GM04504 (cell line): ENCODE measurements at regions not wholly inside any gene's neighbourhood (a gene's known extent, or its start where the extent isn't known, plus 50 kb on each side); places are given as distances from the start of the nearest gene placed in this dataset.
A peak's percentile ranks its signal among the peaks of the same experiment; 100 is the strongest.
"Not testable (repeated sequence)": the region's sequence is repeated elsewhere in the genome, so short reads cannot be mapped to it uniquely, and the experiment has no call there.

Experiments used
- DNase-seq: peaks from one replicate; pipeline ENCODE4 v3.0.0-alpha.2; 2012; ENCODE audit warnings: low read depth

DNA sequence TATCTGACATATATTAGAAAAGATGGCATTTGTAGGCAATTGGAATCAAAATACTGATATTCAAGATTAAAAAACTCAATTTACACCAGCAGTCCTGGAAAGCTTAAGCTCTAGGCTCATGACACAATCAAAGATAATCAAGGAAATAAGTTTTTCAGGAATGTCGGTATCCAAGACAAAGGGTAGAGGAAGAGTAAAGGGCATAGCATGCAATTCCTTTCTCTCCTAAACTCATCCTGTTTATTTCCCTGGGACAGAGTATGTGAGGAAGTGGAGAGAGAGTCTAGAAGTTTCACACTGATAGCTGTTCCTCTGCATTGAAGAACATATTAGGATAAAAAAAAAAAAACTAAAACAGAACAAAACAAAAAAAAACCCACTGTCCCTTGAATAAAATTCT is 2452.1 kb downstream of the PCDH9 start:
- DNase-seq, result no peak

DNA sequence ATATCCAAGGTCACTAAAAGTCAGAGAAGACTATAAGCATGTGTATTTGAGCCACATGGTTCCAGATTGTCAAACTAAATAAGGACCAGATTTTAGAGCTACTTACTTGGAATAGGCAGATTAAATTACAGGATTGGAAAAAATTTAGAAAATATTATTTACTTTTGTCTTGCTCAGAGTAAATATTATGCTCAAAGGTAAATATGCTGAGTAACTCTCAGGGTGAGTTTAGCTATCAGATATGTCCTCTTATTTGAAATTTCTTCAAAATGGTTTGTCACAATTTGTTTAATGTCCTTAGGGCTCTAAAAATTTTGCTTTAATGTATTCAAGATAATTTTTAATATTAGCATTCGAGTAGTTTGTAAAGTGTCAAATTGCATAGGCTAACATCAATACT is 2455.2 kb downstream of the PCDH9 start:
- no peak for DNase-seq

DNA sequence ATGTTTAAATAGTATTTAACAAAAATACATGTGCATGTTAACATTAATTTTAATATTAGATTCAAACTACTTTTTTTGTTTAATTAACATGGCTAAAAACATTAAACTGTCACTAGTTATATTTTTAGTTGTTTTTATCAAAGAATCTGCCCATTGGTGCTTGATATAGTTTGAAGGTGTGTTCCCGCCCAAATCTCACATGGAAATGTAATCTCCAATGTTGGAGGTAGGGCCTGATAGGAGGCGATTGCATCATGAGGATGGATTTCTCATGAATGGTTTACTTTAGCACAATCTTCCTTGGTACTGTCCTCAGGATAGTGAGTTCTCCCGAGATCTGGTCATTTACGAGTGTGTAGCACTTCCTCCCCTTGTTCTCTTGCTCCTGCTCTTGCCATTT is 2459.4 kb downstream of the PCDH9 start:
- no peak for DNase-seq

DNA sequence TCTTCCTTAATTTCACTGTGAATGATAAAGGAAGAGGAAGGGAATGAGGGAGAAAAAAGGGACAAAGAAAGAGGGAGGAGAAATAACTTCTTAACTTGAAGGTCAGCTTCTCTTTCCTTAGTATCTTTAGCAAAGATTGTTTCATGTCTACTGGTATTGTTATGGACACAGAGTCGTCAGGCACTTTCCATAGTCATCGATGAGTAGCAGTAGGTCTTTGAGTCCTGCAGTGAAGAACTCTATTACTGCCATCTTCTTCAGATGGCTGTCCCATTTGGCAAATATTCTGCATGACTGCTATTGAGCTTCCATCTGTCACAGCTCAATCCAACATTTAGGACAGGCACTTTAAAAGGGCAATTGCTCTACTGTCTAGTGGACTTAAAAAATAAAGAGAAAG is 2463.1 kb downstream of the PCDH9 start:
- DNase-seq, result no peak

DNA sequence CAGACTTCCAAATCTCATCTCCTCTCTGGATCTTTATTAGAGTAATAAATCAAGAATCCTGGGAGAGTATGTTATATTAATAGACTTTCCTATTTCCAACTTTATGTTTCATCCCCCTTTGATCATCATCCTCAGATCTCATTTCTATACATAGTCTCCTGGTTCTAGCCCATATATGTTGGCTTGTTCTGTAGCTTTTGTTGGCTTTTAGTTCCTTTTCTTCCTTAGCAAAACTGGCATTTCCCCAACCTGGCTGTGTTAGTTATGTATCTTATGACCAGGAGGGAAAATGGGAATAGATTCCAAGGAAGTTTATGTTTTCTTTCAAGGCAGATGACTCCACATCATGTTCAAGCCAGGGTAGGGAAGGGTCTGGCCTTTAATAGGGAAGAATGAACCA is 2464.5 kb downstream of the PCDH9 start:
- DNase-seq, result no peak

DNA sequence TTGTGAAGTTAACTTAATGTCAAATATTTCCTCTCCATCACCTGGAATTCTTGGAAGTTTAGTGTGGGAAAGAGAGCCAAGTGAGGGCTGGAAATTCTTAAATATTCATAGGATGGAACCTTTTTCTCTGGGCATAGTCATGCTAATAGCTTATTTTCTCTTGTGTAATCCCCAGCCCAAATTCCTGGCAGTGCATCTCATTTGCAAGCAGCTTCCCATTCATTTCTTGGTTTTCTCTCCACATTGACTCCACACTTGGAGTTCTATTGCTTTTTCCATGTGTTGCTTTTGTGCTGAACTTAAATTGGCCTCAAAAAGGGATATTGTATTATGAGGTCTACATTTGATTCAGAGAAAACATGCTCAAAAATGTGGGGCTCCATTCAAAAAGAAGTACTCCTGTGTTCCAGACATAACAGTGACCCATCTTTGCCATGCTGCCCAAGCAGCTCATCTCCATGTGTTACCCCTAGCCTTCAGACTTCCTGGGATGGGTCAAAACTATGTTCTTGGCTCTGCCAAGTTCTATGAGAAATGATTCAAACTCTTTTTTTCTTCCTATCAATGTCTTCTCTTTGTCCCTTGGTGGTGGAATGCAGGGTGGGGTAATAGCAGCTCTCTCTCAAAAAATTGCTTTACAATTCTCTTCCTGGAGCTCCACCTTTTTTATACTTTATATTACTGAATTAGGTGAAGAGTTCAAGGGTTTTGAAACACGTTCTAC is 2471.5 kb downstream of the PCDH9 start:
- DNase-seq, result peak; percentile 46

DNA sequence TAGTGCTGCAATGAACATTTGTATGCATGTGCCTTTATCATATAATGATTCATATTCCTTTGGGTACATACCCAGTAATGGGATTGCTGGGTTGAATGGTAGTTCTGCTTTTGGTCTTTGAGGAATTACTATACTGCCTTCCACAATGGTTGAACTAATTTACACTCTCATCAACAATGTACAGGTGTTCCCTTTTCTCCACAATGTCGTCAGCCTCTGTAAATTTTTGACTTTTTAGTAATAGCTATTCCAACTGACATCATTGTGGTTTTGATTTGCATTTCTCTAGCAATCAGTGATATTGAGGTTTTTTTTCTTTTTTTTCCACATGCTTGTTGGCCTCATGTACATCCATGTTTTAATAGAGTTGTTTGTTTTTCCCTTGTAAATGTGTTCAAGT is 2473.5 kb downstream of the PCDH9 start:
- no peak for DNase-seq

DNA sequence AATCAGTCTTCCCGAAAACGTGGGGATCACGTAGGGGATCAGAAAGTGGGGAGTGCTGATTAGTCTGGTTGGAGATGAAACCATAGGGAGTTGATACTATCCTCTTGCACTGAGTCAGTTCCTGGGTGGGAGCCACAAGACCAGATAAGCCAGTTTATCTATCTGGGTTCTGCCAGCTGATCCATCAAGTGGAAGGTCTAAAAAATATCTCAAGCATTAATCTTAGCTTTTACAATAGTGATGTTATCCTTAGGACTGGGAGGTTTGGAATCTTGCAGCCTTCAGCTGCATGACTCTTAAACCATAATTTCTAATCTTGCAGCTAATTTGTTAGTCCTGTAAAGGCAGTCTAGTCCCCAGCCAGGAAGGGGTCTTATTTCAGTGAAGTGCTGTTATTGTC is 2474.2 kb downstream of the PCDH9 start:
- DNase-seq, result no peak

DNA sequence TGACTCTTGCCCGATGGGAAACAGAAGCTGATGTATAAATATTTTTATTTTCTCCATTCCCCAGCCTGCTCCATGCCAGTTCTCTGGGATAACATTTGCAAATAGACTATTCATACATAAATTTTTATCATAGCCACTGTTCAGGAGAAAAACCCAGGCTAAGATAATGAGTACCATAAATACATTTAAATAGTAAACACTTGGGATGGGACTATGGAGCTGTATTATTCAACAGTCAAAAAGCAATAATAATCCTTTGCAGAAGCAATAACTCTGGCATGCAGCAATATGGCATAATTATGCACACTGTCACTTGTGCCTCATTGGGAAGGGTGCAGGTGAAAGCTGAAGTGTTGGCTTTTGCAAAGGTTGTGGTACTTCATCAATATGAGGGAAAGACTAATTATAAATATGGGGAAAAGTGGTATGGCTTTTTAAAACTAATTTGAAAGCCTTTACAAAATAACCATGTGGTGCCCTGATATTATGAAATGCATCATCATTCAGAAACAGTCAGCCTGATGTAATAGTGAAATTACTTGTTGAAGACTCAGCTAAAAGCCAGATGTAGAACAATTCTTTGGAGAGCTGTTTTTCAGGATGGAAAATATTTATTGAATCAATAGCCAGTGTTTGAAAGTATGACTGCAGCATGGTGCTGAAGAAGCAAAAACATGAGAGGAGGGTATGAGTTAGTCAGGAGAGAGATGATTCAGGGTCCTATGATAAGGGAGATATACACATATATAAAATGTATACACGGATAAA is 2476.7 kb downstream of the PCDH9 start:
- DNase-seq, result peak; percentile 29

DNA sequence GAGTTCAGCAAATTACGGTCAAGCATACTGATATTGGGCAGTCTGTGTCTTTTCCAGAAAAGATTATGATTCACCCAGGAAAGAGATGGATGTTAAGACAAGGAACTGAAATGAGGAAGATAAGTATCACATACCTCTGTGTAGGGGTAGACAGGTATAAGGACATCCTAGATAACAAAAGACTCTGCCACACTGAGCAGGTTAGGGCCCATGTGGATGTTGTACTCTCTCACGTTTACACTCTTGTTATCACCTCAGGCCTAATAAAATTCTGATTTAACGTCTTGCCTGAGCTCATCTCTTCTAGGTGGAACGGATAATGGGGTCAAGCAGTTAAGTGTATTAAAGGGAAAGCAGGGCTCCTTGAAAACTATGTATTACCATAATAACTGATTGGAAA is 2480.8 kb downstream of the PCDH9 start:
- DNase-seq, result no peak

DNA sequence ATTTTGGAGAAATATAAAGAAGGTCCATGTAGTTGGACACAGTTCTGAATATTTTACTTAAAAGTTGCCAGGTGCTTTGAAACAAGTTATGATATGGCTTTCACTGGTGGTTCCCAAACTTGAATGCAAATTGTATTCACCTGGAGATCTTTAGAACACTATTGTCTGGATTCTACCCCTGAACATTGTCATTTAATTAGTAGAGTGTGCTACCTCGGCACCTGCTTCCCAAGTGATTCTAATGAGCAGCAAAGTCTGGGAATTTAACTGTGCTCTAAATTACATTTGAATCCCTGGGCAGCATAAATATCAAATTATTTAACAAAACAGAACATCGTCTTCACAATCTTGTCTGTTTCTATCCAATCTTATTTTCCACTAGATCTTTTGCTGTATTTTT is 2483.3 kb downstream of the PCDH9 start:
- DNase-seq, result no peak

DNA sequence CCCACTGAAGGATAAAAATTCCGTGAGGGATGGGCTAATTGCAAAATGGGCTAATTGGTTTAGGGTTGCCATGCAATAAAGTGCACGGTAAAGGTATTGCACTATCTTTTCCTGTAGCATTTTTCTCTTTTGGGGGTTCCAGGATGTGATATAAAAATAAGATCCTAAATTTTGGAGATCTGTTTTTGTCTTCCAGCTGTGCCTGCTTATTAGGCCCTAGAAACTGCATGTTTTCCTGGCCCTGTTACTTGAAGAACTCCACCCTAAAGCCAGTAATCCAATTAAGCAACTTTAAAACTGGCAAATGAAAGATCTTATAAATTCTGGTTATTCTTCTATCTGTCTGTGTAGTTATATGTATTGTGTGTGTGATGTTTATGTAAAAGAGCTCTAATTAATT is 2489.6 kb downstream of the PCDH9 start:
- no peak for DNase-seq

DNA sequence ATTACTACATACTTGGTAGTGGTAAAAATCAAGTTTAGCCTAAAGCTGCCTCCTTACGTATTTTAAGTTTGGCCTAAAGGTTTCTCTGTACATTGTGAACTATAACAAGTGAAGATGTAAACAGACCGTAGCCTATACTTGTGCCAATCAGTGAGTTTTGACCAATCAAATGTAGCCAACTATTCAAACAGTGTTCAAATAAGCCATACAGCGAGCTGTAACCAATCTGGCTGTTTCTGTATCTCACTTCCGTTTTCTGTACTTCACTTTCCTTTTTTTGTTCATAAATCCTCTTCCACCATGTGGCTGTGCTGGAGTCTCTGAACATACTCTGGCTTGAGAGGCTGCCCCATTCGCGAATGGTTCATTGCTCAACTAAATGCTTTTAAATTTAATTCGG is 2504.6 kb downstream of the PCDH9 start:
- DNase-seq, result no peak

DNA sequence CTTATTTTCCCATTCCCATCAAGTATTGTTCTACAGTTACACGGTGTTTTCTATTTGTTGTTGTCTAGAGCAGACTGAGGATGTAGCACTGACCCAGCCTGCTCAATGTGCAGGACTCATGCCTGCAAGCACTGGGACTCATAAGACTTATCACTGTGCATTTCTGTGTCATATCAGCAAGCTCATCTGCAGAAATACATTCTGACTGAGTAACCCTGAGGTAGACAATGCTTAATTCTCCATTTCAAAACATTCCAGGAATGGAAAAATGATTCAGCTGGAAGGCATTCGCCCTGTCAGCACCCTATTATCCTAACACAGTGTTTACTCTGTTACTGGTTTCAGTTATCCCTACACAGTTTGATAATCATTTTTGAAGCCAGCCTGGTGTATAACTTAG is 2506.4 kb downstream of the PCDH9 start:
- DNase-seq, result peak; percentile 82

DNA sequence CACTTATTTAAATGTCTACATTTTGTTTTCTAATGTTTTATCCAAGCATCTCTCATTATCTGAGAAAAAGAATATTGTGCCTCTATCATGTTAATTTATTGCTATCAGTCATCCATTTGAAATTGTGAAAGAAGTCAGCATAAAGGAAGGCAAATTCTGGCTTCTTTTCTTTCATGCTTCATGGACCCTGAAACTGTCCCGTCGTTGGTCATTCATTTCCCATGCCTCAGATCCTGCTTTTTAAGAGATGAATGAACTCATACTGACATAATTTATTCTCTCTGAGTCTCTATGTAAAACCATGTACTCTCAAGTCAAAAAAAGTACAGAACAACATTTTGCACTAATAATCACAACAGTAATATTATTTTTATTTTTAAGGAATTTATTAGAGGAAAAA is 2512.0 kb downstream of the PCDH9 start:
- no peak for DNase-seq

DNA sequence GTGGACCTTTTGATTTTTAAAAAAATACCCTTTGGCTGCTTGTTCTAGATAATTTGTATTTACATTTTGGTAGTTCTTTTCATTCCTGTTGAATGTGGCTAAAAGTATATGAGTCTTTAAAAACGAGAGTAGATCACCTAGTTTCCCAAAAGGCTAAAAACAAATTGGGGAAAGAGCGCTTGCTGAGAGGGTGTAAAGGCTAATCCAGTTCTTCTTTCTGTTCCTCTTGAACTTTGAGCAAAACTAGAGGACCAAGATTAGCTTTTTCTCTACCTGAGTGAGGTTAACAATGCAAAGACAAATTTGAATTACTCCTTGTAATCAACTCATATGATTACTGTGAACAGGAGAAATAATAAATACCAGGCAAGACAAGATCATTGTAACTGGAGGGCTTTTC is 2513.2 kb downstream of the PCDH9 start:
- no peak for DNase-seq

DNA sequence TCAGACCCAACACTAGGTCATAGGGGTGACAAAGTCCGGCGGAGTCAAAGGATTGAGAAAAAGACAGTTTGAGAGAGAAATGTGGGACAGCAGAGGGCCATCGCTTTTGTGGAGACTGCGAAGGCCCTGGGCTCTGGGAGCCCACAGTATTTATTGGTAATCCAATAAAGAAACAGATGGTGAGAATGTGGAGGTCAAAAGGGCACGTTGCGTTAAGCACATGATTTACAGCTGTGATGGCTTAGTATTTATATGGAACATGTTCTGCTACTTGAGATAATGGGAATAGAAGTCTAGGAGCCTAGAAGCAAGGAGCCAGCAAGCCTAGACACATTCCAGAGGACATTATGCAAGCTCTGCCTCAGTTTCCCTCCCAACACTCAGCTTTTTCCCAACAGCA is 2521.1 kb downstream of the PCDH9 start:
- DNase-seq, result no peak

DNA sequence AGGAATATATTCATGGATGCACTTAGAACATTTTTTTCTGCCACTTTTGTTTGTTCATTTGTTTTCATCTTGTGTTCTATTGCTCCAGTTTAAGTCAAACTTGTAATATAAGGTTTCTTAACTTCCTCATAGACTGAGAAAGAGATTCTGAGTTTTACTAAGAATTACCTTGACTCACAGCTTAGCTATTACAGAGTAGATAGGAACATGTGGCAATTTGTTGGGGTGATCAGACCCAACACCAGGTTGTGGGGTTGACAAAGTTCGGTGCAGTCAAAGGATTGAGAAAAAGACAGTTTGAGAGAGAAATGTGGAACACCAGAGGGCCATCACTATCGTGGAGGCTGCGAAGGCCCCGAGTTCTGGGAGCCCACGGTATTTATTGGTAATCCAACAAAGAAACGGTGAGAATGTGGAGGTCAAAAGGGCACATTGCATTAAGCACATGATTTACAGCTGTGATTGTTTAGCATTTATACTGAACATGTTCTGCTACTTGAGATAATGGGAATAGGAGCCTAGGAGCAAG is 2526.0 kb downstream of the PCDH9 start:
- no peak for DNase-seq

DNA sequence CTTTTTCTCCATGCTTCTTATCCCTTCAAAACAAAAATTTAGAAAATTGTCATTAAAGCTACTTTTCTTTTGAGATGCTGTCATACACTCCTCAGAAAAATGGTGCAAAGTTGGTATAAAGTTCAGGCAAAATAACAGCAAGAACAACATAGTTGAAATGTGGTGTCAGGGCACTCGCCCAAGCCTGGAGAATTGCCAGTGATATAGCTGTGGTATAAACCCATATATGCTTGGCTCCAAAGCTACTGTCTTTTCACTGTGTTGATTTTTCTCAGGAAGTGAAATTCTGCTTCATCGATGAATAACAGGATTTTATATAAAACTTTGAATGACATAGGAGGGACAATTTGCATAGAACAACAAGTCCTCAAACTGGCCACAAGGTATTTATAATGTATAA is 2532.9 kb downstream of the PCDH9 start:
- DNase-seq, result no peak

DNA sequence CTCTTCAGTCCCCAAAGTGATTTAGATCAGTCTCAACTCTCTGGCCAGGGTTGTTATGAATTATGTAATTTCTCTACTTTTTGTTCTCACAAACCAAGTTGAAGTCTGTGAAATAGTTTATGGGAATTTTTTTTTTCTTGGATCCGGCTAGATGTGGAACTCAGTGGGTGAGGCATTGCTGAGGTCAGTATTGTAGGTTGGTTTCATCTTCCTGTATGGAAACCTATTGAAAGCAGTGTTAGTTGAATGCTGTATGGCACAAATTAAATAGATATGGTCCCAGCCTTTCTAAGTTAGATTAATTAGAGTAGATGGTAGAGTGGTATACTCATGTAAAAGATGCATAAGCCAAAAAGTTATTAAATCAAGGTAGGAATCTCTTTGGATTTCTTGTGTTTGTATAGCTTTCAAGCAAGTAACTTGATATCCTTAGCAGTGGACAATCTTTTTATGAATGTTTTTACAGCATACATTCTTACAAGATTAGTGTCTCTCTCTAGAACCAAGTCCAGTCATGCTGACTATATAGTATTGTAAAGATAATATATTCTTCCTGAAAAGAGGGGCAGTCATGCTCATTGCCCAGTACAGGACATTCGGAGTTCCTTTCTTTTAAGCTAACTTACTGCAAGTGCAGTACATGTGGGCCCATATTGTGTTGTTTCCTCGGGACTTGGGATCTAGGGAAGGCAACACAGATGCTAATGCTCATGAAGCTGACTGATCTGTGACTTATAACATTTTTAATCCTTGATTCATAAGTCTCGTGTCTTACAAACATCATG is 2541.1 kb downstream of the PCDH9 start:
- peak; percentile 20 for DNase-seq

DNA sequence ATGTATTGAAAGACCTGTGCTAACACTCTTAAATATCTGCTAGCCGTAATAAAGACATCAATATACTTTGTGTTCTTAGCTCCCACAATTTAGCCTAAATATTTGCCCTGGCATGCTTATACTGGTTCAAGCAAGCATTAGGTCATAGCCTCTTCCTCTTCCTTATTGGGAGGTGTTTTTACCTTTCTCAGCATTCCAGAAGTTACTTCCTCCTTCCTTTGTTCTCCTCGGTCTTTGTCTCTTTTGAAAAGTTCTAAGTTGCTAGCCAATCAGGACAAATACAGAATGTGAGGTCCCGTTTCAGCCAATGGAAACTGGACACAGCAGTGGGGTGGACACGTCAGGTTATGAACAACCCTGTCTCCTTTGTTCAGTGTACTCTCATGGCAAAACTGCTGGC is 2543.6 kb downstream of the PCDH9 start:
- not testable (repeated sequence) for DNase-seq

DNA sequence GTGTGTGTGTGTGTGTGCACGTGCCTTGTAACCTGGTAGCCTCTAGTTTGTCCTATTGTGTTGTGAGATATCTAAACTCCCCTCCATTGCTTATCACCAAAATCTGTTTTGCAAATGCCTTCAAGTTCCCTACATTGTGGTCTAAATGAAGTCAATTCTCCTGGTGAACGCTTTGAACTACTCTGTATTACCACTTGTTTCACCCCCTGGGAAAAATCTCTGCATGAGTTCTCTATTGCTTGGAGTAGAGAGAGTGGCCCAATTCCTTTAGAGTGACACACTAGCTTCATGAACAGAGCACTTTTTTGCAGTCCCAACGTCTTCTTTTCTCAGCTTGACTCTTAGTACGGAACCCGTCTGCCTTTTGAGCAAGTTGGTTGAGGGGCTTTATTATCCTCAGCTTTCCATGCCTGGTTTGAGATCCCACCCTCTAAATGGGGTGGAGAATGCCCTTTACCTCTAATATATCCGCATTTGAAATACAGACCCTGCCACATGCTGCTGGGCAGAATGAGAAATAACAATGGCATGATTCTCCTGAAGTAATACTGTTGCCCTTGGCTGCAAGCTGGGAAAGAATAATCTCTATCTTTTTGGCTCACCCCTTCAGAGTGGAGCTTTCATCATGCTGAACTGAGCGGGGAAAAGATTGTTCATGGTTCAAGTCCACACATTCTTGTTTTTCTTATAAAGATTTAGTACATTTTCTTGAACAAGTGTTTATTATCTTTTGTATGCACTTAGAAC is 2545.3 kb downstream of the PCDH9 start:
- DNase-seq, result no peak
